HG02938 (cell line): ENCODE measurements at regions not wholly inside any gene's neighbourhood (a gene's known extent, or its start where the extent isn't known, plus 50 kb on each side); places are given as distances from the start of the nearest gene placed in this dataset.

Experiments used
- ATAC-seq: cut with Tn5 transposase; IDR thresholded peaks from one replicate; pipeline ENCODE4 v1.9.1; 2021; ENCODE audit warnings: mild to moderate bottlenecking, moderate library complexity; ENCODE audit not compliant: unreplicated experiment

GRCh38 chr7:155360495-155361345 is 63.0 kb downstream of the INSIG1 start:
- ATAC-seq, result no peak

DNA sequence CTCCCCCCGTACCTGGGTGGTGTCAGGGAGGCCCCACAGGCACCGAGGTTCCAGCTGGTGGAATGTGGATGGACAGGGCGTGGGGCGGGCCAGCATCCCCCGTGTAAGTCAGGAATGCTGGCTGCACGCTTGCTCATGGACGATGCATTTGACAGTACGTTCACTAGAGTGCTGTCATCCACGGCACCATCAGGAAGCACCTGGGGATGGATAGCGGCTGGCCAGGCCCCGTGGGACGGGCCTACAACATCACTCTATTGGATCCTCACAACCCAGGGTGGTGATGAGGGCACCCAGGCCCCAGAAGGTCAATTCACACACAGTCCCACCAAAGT is 63.6 kb downstream of the INSIG1 start:
- no peak for ATAC-seq

- no peak for ATAC-seq
Observed at GRCh38 chr7:155361947-155362346, 64.3 kb downstream of the INSIG1 start.

- no peak for ATAC-seq
Observed at GRCh38 chr7:155362380-155363145, 64.9 kb downstream of the INSIG1 start.

DNA sequence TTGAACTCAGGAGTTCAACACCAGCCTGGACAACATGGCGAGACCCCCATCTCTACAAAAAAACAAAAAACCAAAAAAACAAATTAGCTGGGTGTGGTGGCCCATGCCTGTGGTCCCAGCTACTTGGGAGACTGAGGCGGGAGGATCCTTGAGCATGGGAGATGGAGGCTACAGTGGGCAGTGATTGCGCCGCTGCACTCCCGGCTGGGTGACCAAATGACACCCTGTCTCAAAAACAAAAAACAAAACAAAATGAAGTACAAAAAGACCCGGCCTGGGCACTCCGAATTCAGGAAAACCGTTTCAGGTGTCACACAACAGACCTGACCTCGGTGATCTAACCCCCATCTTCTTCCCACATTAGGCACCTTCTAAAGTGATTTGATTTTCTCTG is 65.5 kb downstream of the INSIG1 start:
- ATAC-seq, result no peak

GRCh38 chr7:155363852-155364600 is 66.3 kb downstream of the INSIG1 start:
- ATAC-seq, result no peak

DNA sequence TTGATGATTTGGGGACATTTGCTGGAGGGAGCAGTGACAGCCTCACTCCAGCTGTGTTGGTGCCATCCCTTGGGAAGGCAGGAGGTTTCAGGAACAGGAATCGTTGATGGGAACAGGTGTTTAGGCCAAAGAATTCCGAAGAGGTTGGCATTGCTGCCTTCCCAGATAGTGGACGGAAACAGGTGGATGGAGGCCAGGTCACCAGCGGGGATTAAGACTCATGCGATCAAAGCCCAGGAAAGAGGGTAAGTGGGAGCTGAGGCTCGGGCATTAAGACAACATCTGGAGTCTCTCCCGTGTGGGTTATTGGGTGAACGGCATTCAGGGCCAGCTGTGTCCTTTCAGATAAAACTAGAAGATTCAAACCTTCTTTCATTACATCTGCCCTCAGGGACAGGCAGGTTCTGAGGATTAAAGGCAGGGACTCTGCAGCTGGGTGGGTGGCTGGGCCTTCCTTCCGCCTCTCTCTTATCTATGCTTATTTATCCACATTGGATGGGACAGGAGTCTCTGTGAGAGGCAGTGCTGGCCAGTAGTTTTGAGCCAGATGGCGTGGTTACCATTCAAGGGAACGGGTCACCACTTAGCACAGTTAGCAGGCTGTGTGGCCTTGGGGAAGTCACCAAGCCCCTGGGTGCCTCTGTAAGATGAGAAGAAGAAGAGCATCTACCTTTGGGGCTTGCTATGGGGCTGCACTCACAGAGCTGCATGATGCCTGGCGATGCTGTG is 67.6 kb downstream of the INSIG1 start:
- ATAC-seq, result no peak

- no peak for ATAC-seq
Observed at GRCh38 chr7:155368894-155369600, 71.4 kb downstream of the INSIG1 start.

DNA sequence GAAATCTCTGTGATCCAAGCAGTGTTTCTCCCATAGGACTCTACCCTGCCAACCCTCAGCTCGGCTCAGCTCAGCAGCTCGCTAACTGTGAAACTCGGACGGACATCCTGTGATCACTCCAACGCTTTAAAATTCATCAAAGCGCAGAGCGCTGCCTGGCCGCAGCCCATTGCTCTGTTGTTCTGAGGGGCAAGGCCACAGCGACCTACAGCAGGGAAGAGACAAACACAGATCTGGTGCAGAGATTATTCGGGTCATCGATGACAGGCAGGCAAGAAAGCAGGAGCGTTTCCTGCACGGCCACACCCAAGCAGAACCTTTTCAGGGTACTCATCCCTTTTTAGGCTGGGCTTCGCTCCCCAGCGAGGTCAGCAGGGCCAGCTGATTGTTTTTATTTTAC is 72.1 kb downstream of the INSIG1 start:
- no peak for ATAC-seq

GRCh38 chr7:155371331-155371883 is 73.7 kb downstream of the INSIG1 start:
- ATAC-seq, result no peak

GRCh38 chr7:155371884-155372781 is 74.5 kb downstream of the INSIG1 start:
- ATAC-seq, result no peak

- ATAC-seq, result no peak
Observed at GRCh38 chr7:155372782-155373358, 75.2 kb downstream of the INSIG1 start.

GRCh38 chr7:155373359-155374273 is 75.9 kb downstream of the INSIG1 start:
- ATAC-seq, result no peak

- no peak for ATAC-seq
Observed at GRCh38 chr7:155374276-155375252, 76.9 kb downstream of the INSIG1 start.

GRCh38 chr7:155375337-155376277 is 77.9 kb downstream of the INSIG1 start:
- no peak for ATAC-seq
